ENCODE measurements at regions not wholly inside any gene's neighbourhood (a gene's known extent, or its start where the extent isn't known, plus 50 kb on each side); places are given as distances from the start of the nearest gene placed in this dataset.

- TF ChIP-seq, protein P1, sequence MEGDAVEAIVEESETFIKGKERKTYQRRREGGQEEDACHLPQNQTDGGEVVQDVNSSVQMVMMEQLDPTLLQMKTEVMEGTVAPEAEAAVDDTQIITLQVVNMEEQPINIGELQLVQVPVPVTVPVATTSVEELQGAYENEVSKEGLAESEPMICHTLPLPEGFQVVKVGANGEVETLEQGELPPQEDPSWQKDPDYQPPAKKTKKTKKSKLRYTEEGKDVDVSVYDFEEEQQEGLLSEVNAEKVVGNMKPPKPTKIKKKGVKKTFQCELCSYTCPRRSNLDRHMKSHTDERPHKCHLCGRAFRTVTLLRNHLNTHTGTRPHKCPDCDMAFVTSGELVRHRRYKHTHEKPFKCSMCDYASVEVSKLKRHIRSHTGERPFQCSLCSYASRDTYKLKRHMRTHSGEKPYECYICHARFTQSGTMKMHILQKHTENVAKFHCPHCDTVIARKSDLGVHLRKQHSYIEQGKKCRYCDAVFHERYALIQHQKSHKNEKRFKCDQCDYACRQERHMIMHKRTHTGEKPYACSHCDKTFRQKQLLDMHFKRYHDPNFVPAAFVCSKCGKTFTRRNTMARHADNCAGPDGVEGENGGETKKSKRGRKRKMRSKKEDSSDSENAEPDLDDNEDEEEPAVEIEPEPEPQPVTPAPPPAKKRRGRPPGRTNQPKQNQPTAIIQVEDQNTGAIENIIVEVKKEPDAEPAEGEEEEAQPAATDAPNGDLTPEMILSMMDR (IDR thresholded peaks at IDR 0.05; ENCODE audit: low read length), result no peak
- TF ChIP-seq EZH2phosphoT487 (IDR thresholded peaks at IDR 0.05; ENCODE audit: low read length), result no peak
Observed at GRCh38 chr3:25165306-25165705, 262.8 kb upstream of the RARB start.
